Ovary (tissue), 7 donors: ENCODE measurements at regions not wholly inside any gene's neighbourhood (a gene's known extent, or its start where the extent isn't known, plus 50 kb on each side); places are given as distances from the start of the nearest gene placed in this dataset.

Experiments
- DNase-seq, 5 donors: peaks; one replicate each; pipeline ENCODE4 v3.0.0-alpha.2; 2019 to 2020
- H3K27ac ChIP-seq, 2 donors: fragments of 200-600 bp; one replicate each; pipeline versions ENCODE4 v1.5.1 to v1.8.0; 2019 to 2022
- H3K27me3 ChIP-seq: fragments of 200-600 bp; one replicate; pipeline ENCODE4 v1.8.0; 2022
- H3K36me3 ChIP-seq: fragments of 200-600 bp; sonication (generic); one replicate; pipeline ENCODE4 v1.5.1; 2019
- H3K4me1 ChIP-seq: one replicate; pipeline ENCODE4 v1.8.1; 2013; ENCODE audit warnings: mild to moderate bottlenecking, moderate library complexity; ENCODE audit not compliant: insufficient read depth
- H3K4me3 ChIP-seq: fragments of 200-600 bp; sonication (generic); one replicate; pipeline ENCODE4 v1.5.1; 2017
- H3K9me3 ChIP-seq, 2 donors: fragments of 200-600 bp in 1 of 2; sonication (generic) in 1 of 2; one replicate each; pipeline versions ENCODE4 v1.5.1 to v1.8.1; 2013 to 2019; ENCODE audit warnings: mild to moderate bottlenecking in 1 of 2, moderate library complexity in 1 of 2
- CTCF ChIP-seq, 3 donors: fragments of 450-650 bp in 2 of 3; fragments of 200-600 bp in 1 of 3; IDR thresholded peaks; one replicate each; pipeline versions ENCODE4 v1.5.1 to v1.8.0; 2016 to 2022; ENCODE audit warnings: antibody characterized with exemption in 3 of 3, mild to moderate bottlenecking in 1 of 3
- EP300 ChIP-seq: sonication (generic); formaldehyde crosslinking; IDR thresholded peaks from one replicate; pipeline ENCODE4 v1.6.1; 2017; ENCODE audit warnings: antibody characterized with exemption
- POLR2A ChIP-seq: fragments of 450-650 bp; IDR thresholded peaks from one replicate; pipeline ENCODE4 v1.6.1; 2017; ENCODE audit warnings: antibody characterized with exemption, mild to moderate bottlenecking, moderate library complexity
- WGBS, 3 donors: extraction: QIAGEN DNeasy Blood & Tissue Kit in 1 of 3; methylation state at CpG; one replicate each; pipeline versions ENCODE4 v1.1.5 to v1.1.7; 2013 to 2017; 5-methylcytosine and 5-hydroxymethylcytosine counted together
- intact Hi-C, 4 donors: fragments of 100-400 bp; cut with DNase I; formaldehyde crosslinking; loops; one replicate each; pipeline versions ENCODE4 v1.11.0 to v1.15.1; 2022 to 2023
- donor health status: DM: no; HTN: no; CAD: no; lungs with moderate emphysema.
- donor health status: DM: no; HTN: no; CAD: no.
- donor health status: Bipolar disorder and iron deficiency.
- donor health status: DM: no; HTN: no; CAD: no.
- donor health status: DM: yes; HTN: yes; CAD: no.

- intact Hi-C loops: no loop called here
- no peak overlapping the region for H3K27ac ChIP-seq
- H3K36me3 ChIP-seq: no peaks in the 10 kb centered on the region
- 24 to 40% (median 34%) methylated on average over 1 of the region's 1 CpG for WGBS, 3 donors
- TF ChIP-seq POLR2A: no peak
- TF ChIP-seq CTCF (IDR thresholded peaks at IDR 0.05): no peak
- TF ChIP-seq EP300: no peak
- DNase-seq: no peak
- no peaks in the 10 kb centered on the region for H3K4me1 ChIP-seq
- no peaks in the 10 kb centered on the region for H3K9me3 ChIP-seq
- H3K27me3 ChIP-seq: no peaks in the 10 kb centered on the region
- H3K4me3 ChIP-seq: no peak overlapping the region
Measured at GRCh38 chr18:47412924-47413323, 161.5 kb upstream of the SKOR2 start.

DNA sequence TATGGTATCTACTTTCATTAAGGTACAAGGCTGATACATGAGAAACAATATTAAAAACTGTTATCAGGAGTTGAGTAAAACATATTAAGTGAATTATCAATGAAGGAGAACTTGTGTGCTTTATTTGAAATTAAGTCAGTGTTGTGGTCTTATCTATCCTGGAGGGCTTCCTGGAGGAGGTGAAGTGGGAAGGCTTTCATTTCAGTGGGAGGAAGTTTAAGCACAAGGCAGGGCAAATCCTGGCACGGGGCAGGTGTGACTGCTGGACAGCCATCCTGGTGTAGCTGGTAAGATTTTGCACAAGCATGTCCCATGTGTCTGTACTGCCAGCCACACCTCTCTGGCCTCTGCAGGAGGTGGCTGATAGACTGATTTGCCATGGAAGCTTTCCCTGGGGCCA is 159.7 kb upstream of the SKOR2 start:
- no peaks in the 10 kb centered on the region for H3K36me3 ChIP-seq
- no peaks in the 10 kb centered on the region for H3K9me3 ChIP-seq
- 66 to 79% (median 79%) methylated on average over 1 of the region's 1 CpG for WGBS, 3 donors
- intact Hi-C loops: no loop called here
- H3K4me1 ChIP-seq: no peaks in the 10 kb centered on the region
- H3K27me3 ChIP-seq: no peaks in the 10 kb centered on the region
- no peak overlapping the region for H3K27ac ChIP-seq
- TF ChIP-seq CTCF (IDR thresholded peaks at IDR 0.05) (no peak), EP300 (no peak), POLR2A (no peak)
- DNase-seq: no peak
- H3K4me3 ChIP-seq: no peak overlapping the region

- Histone ChIP-seq H3K4me1 (no peaks in the 10 kb centered on the region), H3K4me3 (no peak overlapping the region), H3K27me3 (no peaks in the 10 kb centered on the region), H3K36me3 (no peaks in the 10 kb centered on the region), H3K27ac (no peak overlapping the region), H3K9me3 (no peaks in the 10 kb centered on the region)
- TF ChIP-seq CTCF (IDR thresholded peaks at IDR 0.05) (no peak), EP300 (no peak), POLR2A (no peak)
- intact Hi-C loops: no loop called here
- no peak for DNase-seq
- WGBS, 3 donors: 76 to 87% (median 83%) methylated on average over 6 of the region's 6 CpGs
Measured at GRCh38 chr18:47410139-47410538, 158.7 kb upstream of the SKOR2 start.

DNA sequence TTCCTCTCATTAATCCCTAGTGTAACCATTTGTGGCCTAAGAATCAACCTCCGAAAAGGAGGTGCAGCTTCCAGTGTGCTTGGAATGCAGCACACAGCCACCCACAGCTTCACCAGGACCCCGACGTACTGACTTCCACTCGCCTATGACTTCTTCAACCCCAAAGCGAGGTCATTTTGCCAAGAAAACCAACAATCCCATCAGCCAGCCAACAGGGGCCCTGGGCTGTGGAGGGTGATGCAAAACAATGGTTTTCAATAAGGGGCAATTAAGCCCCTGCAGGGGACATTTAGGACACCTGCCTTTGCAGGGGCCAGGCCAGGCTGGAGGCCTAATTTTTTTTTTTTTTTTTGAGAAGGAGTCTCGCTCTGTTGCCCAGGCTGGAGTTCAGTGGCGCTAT is 158.1 kb upstream of the SKOR2 start:
- Histone ChIP-seq H3K27me3 (no peaks in the 10 kb centered on the region), H3K4me1 (no peaks in the 10 kb centered on the region), H3K4me3 (no peak overlapping the region), H3K9me3 (no peaks in the 10 kb centered on the region), H3K27ac (no peak overlapping the region), H3K36me3 (no peaks in the 10 kb centered on the region)
- 74 to 80% (median 80%) methylated on average over 7 of the region's 7 CpGs for WGBS, 3 donors
- intact Hi-C loops: no loop called here
- TF ChIP-seq CTCF (IDR thresholded peaks at IDR 0.05) (no peak), EP300 (no peak), POLR2A (no peak)
- no peak for DNase-seq

GRCh38 chr18:47407736-47408135 is 156.3 kb upstream of the SKOR2 start:
- Histone ChIP-seq H3K27ac (no peak overlapping the region), H3K9me3 (no peaks in the 10 kb centered on the region), H3K36me3 (no peaks in the 10 kb centered on the region), H3K4me1 (no peaks in the 10 kb centered on the region), H3K4me3 (no peak overlapping the region), H3K27me3 (no peaks in the 10 kb centered on the region)
- no peak for DNase-seq
- WGBS, 3 donors: 57 to 94% (median 90%) methylated on average over 2 of the region's 2 CpGs
- intact Hi-C loops: no loop called here
- TF ChIP-seq CTCF (IDR thresholded peaks at IDR 0.05) (no peak), POLR2A (no peak), EP300 (no peak)
